Peyer's patch (tissue), 4 donors: ENCODE measurements at regions not wholly inside any gene's neighbourhood (a gene's known extent, or its start where the extent isn't known, plus 50 kb on each side); places are given as distances from the start of the nearest gene placed in this dataset.

Experiments
- CTCF ChIP-seq, 6 experiments: fragments of 450-650 bp in 4 of 6; fragments of 200-600 bp in 2 of 6; sonication (generic) in 1 of 6; IDR thresholded peaks; one replicate each; pipeline ENCODE4 v1.5.1; 2017 to 2019; ENCODE audit warnings: antibody characterized with exemption in 6 of 6, mild to moderate bottlenecking in 3 of 6, moderate library complexity in 1 of 6
- POLR2A ChIP-seq, 2 donors: fragments of 450-650 bp; IDR thresholded peaks; one replicate each; pipeline ENCODE4 v1.5.1; 2017; ENCODE audit warnings: antibody characterized with exemption in 2 of 2, mild to moderate bottlenecking in 2 of 2, moderate library complexity in 2 of 2

- TF ChIP-seq CTCF (IDR thresholded peaks at IDR 0.05), result no peak
- TF ChIP-seq POLR2A (IDR thresholded peaks at IDR 0.05), result no peak
These were observed 50.0 kb upstream of the ANK3 start for GRCh38 chr10:60439641-60440040.
